Liver (tissue), 8 donors: ENCODE measurements at regions not wholly inside any gene's neighbourhood (a gene's known extent, or its start where the extent isn't known, plus 50 kb on each side); places are given as distances from the start of the nearest gene placed in this dataset.

Experiments used
- DNase-seq: peaks from one replicate; pipeline ENCODE4 v3.0.0-alpha.2; 2017; ENCODE audit warnings: low spot score
- H3K27ac ChIP-seq, 2 donors: one replicate each; pipeline ENCODE4 v1.7.0; 2013; ENCODE audit warnings: inconsistent platforms in 2 of 2, low read length in 2 of 2, control low read depth in 1 of 2, low read depth in 1 of 2, mild to moderate bottlenecking in 1 of 2
- H3K27me3 ChIP-seq, 4 donors: one replicate each; pipeline versions ENCODE4 v1.6.1 to v1.7.0; 2013; ENCODE audit warnings: low read length in 3 of 4, inconsistent platforms in 1 of 4, mild to moderate bottlenecking in 1 of 4, moderate library complexity in 1 of 4; ENCODE audit not compliant: control insufficient read depth in 4 of 4, insufficient read depth in 4 of 4
- H3K36me3 ChIP-seq, 4 donors: one replicate each; pipeline versions ENCODE4 v1.6.1 to v1.7.0; 2013; ENCODE audit warnings: low read length in 3 of 4, mild to moderate bottlenecking in 3 of 4, low read depth in 1 of 4, moderate library complexity in 1 of 4; ENCODE audit not compliant: control insufficient read depth in 4 of 4, insufficient read depth in 3 of 4
- H3K4me1 ChIP-seq, 4 donors: one replicate each; pipeline versions ENCODE4 v1.6.1 to v1.7.0; 2013; ENCODE audit warnings: low read length in 3 of 4, mild to moderate bottlenecking in 3 of 4, moderate library complexity in 1 of 4; ENCODE audit not compliant: control insufficient read depth in 4 of 4, insufficient read depth in 4 of 4
- H3K4me3 ChIP-seq, 3 donors: one replicate each; pipeline versions ENCODE4 v1.6.1 to v1.7.0; 2013; ENCODE audit warnings: low read length in 3 of 3, control low read depth in 1 of 3, low read depth in 1 of 3, mild to moderate bottlenecking in 1 of 3
- H3K9ac ChIP-seq, 2 donors: one replicate each; pipeline ENCODE4 v1.7.0; 2013; ENCODE audit warnings: low read length in 2 of 2, mild to moderate bottlenecking in 2 of 2, moderate library complexity in 2 of 2, control low read depth in 1 of 2, low read depth in 1 of 2
- H3K9me3 ChIP-seq, 4 donors: one replicate each; pipeline versions ENCODE4 v1.6.1 to v1.7.0; 2013; ENCODE audit warnings: low read length in 3 of 4; ENCODE audit not compliant: control insufficient read depth in 4 of 4
- ATF3 ChIP-seq: IDR thresholded peaks from 2 replicates; pipeline ENCODE4 v1.6.1; 2016; ENCODE audit warnings: antibody characterized with exemption
- CTCF ChIP-seq: fragments of 150-350 bp; IDR thresholded peaks from 2 replicates; pipeline ENCODE4 v1.5.1; 2017; ENCODE audit warnings: improper control_type of control experiment, low read depth, low read length; ENCODE audit not compliant: missing input control
- EGR1 ChIP-seq, 2 donors: IDR thresholded peaks; 2 replicates each; pipeline ENCODE4 v1.6.1; 2016 to 2018; ENCODE audit warnings: antibody characterized with exemption in 2 of 2, low read depth in 2 of 2
- FOXA1 ChIP-seq: IDR thresholded peaks from 2 replicates; pipeline ENCODE4 v1.6.1; 2016; ENCODE audit warnings: antibody characterized with exemption
- FOXA2 ChIP-seq: IDR thresholded peaks from 2 replicates; pipeline ENCODE4 v1.6.1; 2016; ENCODE audit warnings: antibody characterized with exemption
- GABPA ChIP-seq, 2 donors: IDR thresholded peaks in 1 of 2; conservative IDR thresholded peaks in 1 of 2; 2 replicates each; pipeline ENCODE4 v1.6.1; 2016; ENCODE audit warnings: antibody characterized with exemption in 2 of 2, mild to moderate bottlenecking in 1 of 2, moderate library complexity in 1 of 2
- HNF4A ChIP-seq, 2 donors: conservative IDR thresholded peaks; 2 replicates each; pipeline ENCODE4 v1.6.1; 2016; ENCODE audit warnings: antibody characterized with exemption in 2 of 2, mild to moderate bottlenecking in 2 of 2
- HNF4G ChIP-seq: IDR thresholded peaks from 2 replicates; pipeline ENCODE4 v1.6.1; 2016; ENCODE audit warnings: antibody characterized with exemption
- JUND ChIP-seq, 2 donors: IDR thresholded peaks; 2 replicates each; pipeline ENCODE4 v1.6.1; 2016; ENCODE audit warnings: antibody characterized with exemption in 2 of 2
- MAX ChIP-seq: IDR thresholded peaks from 2 replicates; pipeline ENCODE4 v1.6.1; 2016; ENCODE audit warnings: antibody characterized with exemption
- NR2F2 ChIP-seq: IDR thresholded peaks from 2 replicates; pipeline ENCODE4 v1.6.1; 2016; ENCODE audit warnings: antibody characterized with exemption
- RAD21 ChIP-seq, 2 donors: IDR thresholded peaks; 2 replicates each; pipeline ENCODE4 v1.6.1; 2016; ENCODE audit warnings: antibody characterized with exemption in 2 of 2, mild to moderate bottlenecking in 2 of 2
- REST ChIP-seq: IDR thresholded peaks from 2 replicates; pipeline ENCODE4 v1.6.1; 2016; ENCODE audit warnings: antibody characterized with exemption, mild to moderate bottlenecking
- RXRA ChIP-seq, 2 donors: IDR thresholded peaks; 2 replicates each; pipeline ENCODE4 v1.6.1; 2017 to 2018; ENCODE audit warnings: antibody characterized with exemption in 2 of 2, mild to moderate bottlenecking in 1 of 2
- SP1 ChIP-seq: IDR thresholded peaks from 2 replicates; pipeline ENCODE4 v1.6.1; 2018; ENCODE audit warnings: antibody characterized with exemption, mild to moderate bottlenecking
- TAF1 ChIP-seq: conservative IDR thresholded peaks from 2 replicates; pipeline ENCODE4 v1.6.1; 2016; ENCODE audit warnings: antibody characterized with exemption, mild to moderate bottlenecking
- YY1 ChIP-seq: IDR thresholded peaks from 2 replicates; pipeline ENCODE4 v1.6.1; 2016; ENCODE audit warnings: antibody characterized with exemption, mild to moderate bottlenecking
- ZBTB33 ChIP-seq: IDR thresholded peaks from 2 replicates; pipeline ENCODE4 v1.6.1; 2016; ENCODE audit warnings: antibody characterized with exemption
- WGBS: extraction: QIAGEN DNeasy Blood & Tissue Kit; methylation state at CpG from one replicate; pipeline ENCODE4 v1.1.7; 2013; 5-methylcytosine and 5-hydroxymethylcytosine counted together
- donor health status: healthy.
- donor health status: healthy.
- donor health status: healthy.
- donor health status: healthy.
- donor health status: healthy.

GRCh38 chr2:56898986-56899385 is 715.2 kb downstream of the CCDC85A start:
- Histone ChIP-seq H3K4me1 (no peaks in the 10 kb centered on the region), H3K36me3 (no peaks in the 10 kb centered on the region), H3K27ac (no peak overlapping the region), H3K27me3 (no peaks in the 10 kb centered on the region), H3K4me3 (no peak overlapping the region), H3K9me3 (peaks cover 0 to 6% (median 1%) of the 10 kb centered on the region in 4 donors), H3K9ac (no peak overlapping the region)
- WGBS: 72% methylated on average over 1 of the region's 1 CpG
- DNase-seq: no peak
- TF ChIP-seq NR2F2 (no peak), YY1 (no peak), EGR1 (IDR thresholded peaks at IDR 0.05; ENCODE audit: low read depth in 2 of 2) (no peak), FOXA2 (no peak), REST (no peak), CTCF (no peak), MAX (no peak), HNF4A (conservative IDR thresholded peaks at IDR 0.05) (no peak), SP1 (no peak), JUND (IDR thresholded peaks at IDR 0.05) (no peak), ATF3 (no peak), FOXA1 (no peak), TAF1 (no peak), ZBTB33 (no peak), HNF4G (no peak), RAD21 (IDR thresholded peaks at IDR 0.05) (no peak), RXRA (IDR thresholded peaks at IDR 0.05) (no peak), GABPA (IDR thresholded peaks at IDR 0.05 in 1 of 2, conservative IDR thresholded peaks at IDR 0.05 in 1 of 2) (no peak)

- no peak for DNase-seq
- no peaks in the 10 kb centered on the region for H3K9me3 ChIP-seq
- no peak overlapping the region for H3K27ac ChIP-seq
- TF ChIP-seq REST: no peak
- no peak overlapping the region for H3K4me3 ChIP-seq
- H3K27me3 ChIP-seq: no peaks in the 10 kb centered on the region
- no peaks in the 10 kb centered on the region for H3K36me3 ChIP-seq
- H3K9ac ChIP-seq: no peak overlapping the region
- no peaks in the 10 kb centered on the region for H3K4me1 ChIP-seq
- 50% methylated on average over 4 of the region's 4 CpGs for WGBS
Observed at GRCh38 chr2:56912490-56912889, 728.7 kb downstream of the CCDC85A start.
